K562 (cell line): ENCODE measurements at regions not wholly inside any gene's neighbourhood (a gene's known extent, or its start where the extent isn't known, plus 50 kb on each side); places are given as distances from the start of the nearest gene placed in this dataset.

ENCODE experiments used
- ATAC-seq: fragments of 200-7000 bp; cut with Tn5 transposase; 3 replicates; pipeline ENCODE4 v1.9.1; 2020; ENCODE audit warnings: moderate library complexity
- BruUV-seq: library from RNA; stranded (reverse); fragments of 400-500 nt; replicated peaks from 2 replicates; lab custom pipeline; 2021; lab: Mats Ljungman, UMichigan
- CTCF ChIA-PET: fragments of 300-600 bp; formaldehyde crosslinking; extraction: SDS; loops from one replicate; lab custom pipeline; 2021; ENCODE audit warnings: low intra/inter-chr PET ratio; lab: Yijun Ruan, JAX
- POLR2A ChIA-PET: fragments of 300-600, 350-650 bp; sonication (Branson Sonifier 250); formaldehyde crosslinking; extraction: SDS; loops from one replicate; lab custom pipeline; 2021; ENCODE audit warnings: antibody characterized with exemption, inconsistent platforms; lab: Yijun Ruan, JAX
- DNase-seq, 4 experiments: peaks; one replicate each; pipeline versions ENCODE4 v3.0.0 to v3.0.0-alpha.2; 2011 to 2018; ENCODE audit warnings: low spot score in 3 of 4, mixed read lengths in 3 of 4; ENCODE audit errors: extremely low read depth in 1 of 4
- FAIRE-seq: peaks from 2 replicates; lab custom pipeline; 2011; peaks lifted over from hg19 to GRCh38; lab: Jason Lieb, UNC
- H2AFZ ChIP-seq: 2 replicates; pipeline ENCODE4 v1.6.0; 2011; ENCODE audit warnings: low read depth, low read length, control low read depth, inconsistent platforms
- H3K27ac ChIP-seq: fragments of 200-600 bp; 3 replicates; pipeline ENCODE4 v1.8.0; 2011; ENCODE audit warnings: low read depth, mild to moderate bottlenecking, control low read depth, inconsistent platforms, low read length, moderate library complexity, mixed read lengths; ENCODE audit errors: extremely low read depth
- H3K27me3 ChIP-seq, 2 experiments: fragments of 300-600 bp in 1 of 2; 2 replicates in 1 of 2; 3 replicates in 1 of 2; pipeline versions ENCODE4 v1.6.0 to v1.8.0; 2011; ENCODE audit warnings: inconsistent platforms in 2 of 2, low read length in 2 of 2, mild to moderate bottlenecking in 1 of 2, mixed read lengths in 1 of 2, moderate library complexity in 1 of 2; ENCODE audit not compliant: control insufficient read depth in 2 of 2, insufficient read depth in 2 of 2
- H3K36me3 ChIP-seq: fragments of 300-600 bp; 3 replicates; pipeline ENCODE4 v1.8.0; 2011; ENCODE audit warnings: mild to moderate bottlenecking, low read length, inconsistent platforms; ENCODE audit not compliant: control insufficient read depth, insufficient read depth
- H3K4me1 ChIP-seq, 2 experiments: fragments of 200-600 bp in 1 of 2; replicated peaks in 1 of 2; 2 replicates in 1 of 2; 3 replicates in 1 of 2; pipeline versions ENCODE4 v1.5.1 to v1.8.0; 2011; ENCODE audit warnings: inconsistent platforms in 2 of 2, low read length in 2 of 2, mild to moderate bottlenecking in 1 of 2, mixed read lengths in 1 of 2, moderate library complexity in 1 of 2; ENCODE audit not compliant: control insufficient read depth in 2 of 2, insufficient read depth in 2 of 2
- H3K4me2 ChIP-seq: 2 replicates; pipeline ENCODE4 v1.6.1; 2011; ENCODE audit warnings: low read length, control low read depth, inconsistent platforms, mixed read lengths; ENCODE audit not compliant: insufficient read depth
- H3K4me3 ChIP-seq: fragments of 200-600 bp; sonication (generic), shearing (Covaris generic); 2 replicates; pipeline ENCODE4 v1.5.1; 2016; ENCODE audit warnings: control low read depth, inconsistent platforms
- H3K79me2 ChIP-seq: fragments of 200-600 bp; 3 replicates; pipeline ENCODE4 v1.8.0; 2011; ENCODE audit warnings: low read length, inconsistent platforms; ENCODE audit not compliant: control insufficient read depth, insufficient read depth
- H3K9ac ChIP-seq, 2 experiments: 2 replicates each; pipeline versions ENCODE4 v1.6.0 to v1.6.1; 2011; ENCODE audit warnings: low read depth in 2 of 2, low read length in 2 of 2, control low read depth in 1 of 2, inconsistent platforms in 1 of 2, mild to moderate bottlenecking in 1 of 2, mixed read lengths in 1 of 2; ENCODE audit not compliant: insufficient read depth in 1 of 2
- H3K9me1 ChIP-seq: one replicate; pipeline ENCODE4 v1.6.0; 2011; ENCODE audit warnings: inconsistent platforms, mild to moderate bottlenecking, low read length, moderate library complexity; ENCODE audit not compliant: control insufficient read depth, insufficient read depth
- H3K9me3 ChIP-seq: replicated peaks from 2 replicates; pipeline ENCODE4 v1.5.1; 2011; ENCODE audit warnings: low read depth, low read length, inconsistent platforms; ENCODE audit not compliant: control insufficient read depth, insufficient read depth
- H4K20me1 ChIP-seq: replicated peaks from 2 replicates; pipeline ENCODE4 v1.6.1; 2011; ENCODE audit warnings: low read length, inconsistent platforms, mixed read lengths; ENCODE audit not compliant: control insufficient read depth, insufficient read depth
- ILF3 ChIP-seq: fragments of 450-650 bp; IDR thresholded peaks from 2 replicates; pipeline ENCODE4 v1.6.1; 2018; ENCODE audit warnings: antibody characterized with exemption, mild to moderate bottlenecking, moderate library complexity, borderline replicate concordance
- IRF2 ChIP-seq: sonication (generic); formaldehyde crosslinking; IDR thresholded peaks from 2 replicates; pipeline ENCODE4 v1.8.1; 2022; ENCODE audit warnings: mild to moderate bottlenecking, missing genetic modification reagents
- JUND ChIP-seq, 2 experiments: IDR thresholded peaks; 2 replicates in 1 of 2; 3 replicates in 1 of 2; pipeline ENCODE4 v1.6.1; 2011; ENCODE audit warnings: borderline replicate concordance in 2 of 2, low read depth in 2 of 2, low read length in 2 of 2, improper control_type of control experiment in 1 of 2, missing biosample characterization in 1 of 2, missing genetic modification characterization in 1 of 2, missing genetic modification reagents in 1 of 2
- MCM5 ChIP-seq: fragments of 450-650 bp; IDR thresholded peaks from 2 replicates; pipeline ENCODE4 v1.6.1; 2016; ENCODE audit warnings: low read depth
- NR2C1 ChIP-seq, 2 experiments: fragments of 450-650 bp; IDR thresholded peaks; 2 replicates each; pipeline ENCODE4 v1.6.1; 2017; ENCODE audit warnings: mild to moderate bottlenecking in 2 of 2, antibody characterized with exemption in 1 of 2, inconsistent platforms in 1 of 2, missing compliant biosample characterization in 1 of 2, missing genetic modification characterization in 1 of 2
- POU5F1 ChIP-seq: fragments of 150-350 bp; IDR thresholded peaks from 2 replicates; pipeline ENCODE4 v1.6.1; 2014; ENCODE audit warnings: borderline replicate concordance, low read length, low read depth, mild to moderate bottlenecking; ENCODE audit not compliant: partially characterized antibody
- TRIM25 ChIP-seq: fragments of 450-650 bp; IDR thresholded peaks from 2 replicates; pipeline ENCODE4 v1.7.0; 2016; ENCODE audit warnings: borderline replicate concordance
- XRCC5 ChIP-seq: fragments of 200-400 bp; formaldehyde crosslinking; IDR thresholded peaks from 2 replicates; pipeline ENCODE4 v1.6.1; 2017; ENCODE audit warnings: low read depth, mild to moderate bottlenecking, low read length
- ZBTB7A ChIP-seq: IDR thresholded peaks from 2 replicates; pipeline ENCODE4 v1.6.1; 2011; ENCODE audit warnings: low read depth, mild to moderate bottlenecking, low read length, moderate library complexity, borderline replicate concordance; ENCODE audit not compliant: control insufficient read depth
- ZKSCAN3 ChIP-seq: fragments of 250-450 bp; sonication (Bioruptor Pico); IDR thresholded peaks from 2 replicates; pipeline ENCODE4 v1.4.0; 2020
- ZKSCAN8 ChIP-seq: fragments of 200-800 bp; sonication (Bioruptor generic); IDR thresholded peaks from 2 replicates; pipeline ENCODE4 v1.6.1; 2016; ENCODE audit warnings: missing genetic modification characterization, missing compliant biosample characterization
- WGBS: fragments of 100-300 bp; shearing (Covaris generic); methylation state at CpG from one replicate; pipeline ENCODE4 v1.1.6; 2016; ENCODE audit warnings: low coverage, mixed read lengths; ENCODE audit not compliant: insufficient coverage; ENCODE audit errors: missing lambda C conversion rate; 5-methylcytosine and 5-hydroxymethylcytosine counted together
- in situ Hi-C: fragments of 300-500 bp; cut with MboI; formaldehyde crosslinking; loops from 4 replicates; pipeline ENCODE4 v1.15.0; 2018; ENCODE audit warnings: inconsistent platforms, mixed read lengths
- intact Hi-C: fragments of 100-400 bp; cut with micrococcal nuclease; formaldehyde crosslinking; loops from 2 replicates; pipeline ENCODE4 v1.14.2; 2022
- TF ChIP-seq, protein P1 (sequence below): fragments of 150-350 bp; IDR thresholded peaks from 2 replicates; pipeline ENCODE4 v1.6.1; 2014; ENCODE audit warnings: low read depth, mild to moderate bottlenecking, low read length, borderline replicate concordance
- TF ChIP-seq, protein P2 (sequence below): conservative IDR thresholded peaks from 2 replicates; pipeline ENCODE4 v1.6.1; 2011; ENCODE audit warnings: low read depth, mild to moderate bottlenecking, low read length; ENCODE audit not compliant: control insufficient read depth
- TF ChIP-seq, protein P3 (sequence below): fragments of 250-450 bp; sonication (Bioruptor Pico); IDR thresholded peaks from 2 replicates; pipeline ENCODE4 v1.4.0; 2020; ENCODE audit warnings: mild to moderate bottlenecking, moderate library complexity

DNA sequence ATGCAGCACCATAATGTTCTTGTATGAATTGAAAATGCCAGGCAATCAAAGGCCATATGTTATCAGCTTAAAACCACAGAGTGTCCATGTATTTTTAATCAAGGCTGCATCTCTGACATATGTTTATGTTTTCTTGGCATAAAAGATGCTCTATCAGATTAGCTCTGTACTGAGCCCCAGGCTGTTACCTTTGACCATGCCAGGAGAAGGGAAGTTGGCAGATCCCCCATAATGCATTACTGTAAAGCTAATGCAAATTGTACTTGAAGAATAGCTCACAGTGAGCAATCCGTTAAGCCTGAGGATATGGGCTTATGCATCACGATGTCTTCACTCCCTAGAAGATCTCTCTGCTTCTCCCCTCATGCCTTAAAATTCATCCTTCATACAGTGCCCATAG lies 414.4 kb downstream of the BRINP1 start:
- 0% methylated on average over 2 of the region's 2 CpGs for WGBS
- DNase-seq (no peak), FAIRE-seq (no peak), ATAC-seq (no peak)
- no peaks in the 10 kb centered on the region for H3K9me3 ChIP-seq
- no peak overlapping the region for H3K9ac ChIP-seq
- ChIA-PET POLR2A (no interaction called here), CTCF (no interaction called here)
- no peaks in the 10 kb centered on the region for H3K79me2 ChIP-seq
- H3K4me2 ChIP-seq, result no peak overlapping the region
- intact Hi-C loops, result loop anchor here (10.0 kb wide), 1 partner anchor 60 kb away; no protein-coding TSS in a partner anchor
- H4K20me1 ChIP-seq, result no peaks in the 10 kb centered on the region
- H3K9me1 ChIP-seq, result no peaks in the 10 kb centered on the region
- no peaks in the 10 kb centered on the region for H3K4me1 ChIP-seq
- no TSS peak for BruUV-seq
- no peaks in the 10 kb centered on the region for H3K36me3 ChIP-seq
- H2AFZ ChIP-seq, result no peak overlapping the region
- H3K4me3 ChIP-seq, result no peak overlapping the region
- H3K27me3 ChIP-seq, result no peaks in the 10 kb centered on the region
- in situ Hi-C loops, result no loop called here
- H3K27ac ChIP-seq, result no peak overlapping the region
- TF ChIP-seq XRCC5 (no peak), IRF2 (no peak), JUND (IDR thresholded peaks at IDR 0.05; ENCODE audit: borderline replicate concordance, low read depth, low read length) (no peak), JUND (tag; IDR thresholded peaks at IDR 0.05; ENCODE audit: borderline replicate concordance, low read depth, low read length) (no peak), NR2C1 (IDR thresholded peaks at IDR 0.05) (no peak), NR2C1 (tag; IDR thresholded peaks at IDR 0.05) (no peak), MCM5 (no peak), ZBTB7A (no peak), POU5F1 (no peak), TRIM25 (no peak), ZKSCAN3 (CRISPR knock-in tag) (no peak), ZKSCAN8 (CRISPR knock-in tag) (no peak), ILF3 (no peak)
- TF ChIP-seq, protein P1, sequence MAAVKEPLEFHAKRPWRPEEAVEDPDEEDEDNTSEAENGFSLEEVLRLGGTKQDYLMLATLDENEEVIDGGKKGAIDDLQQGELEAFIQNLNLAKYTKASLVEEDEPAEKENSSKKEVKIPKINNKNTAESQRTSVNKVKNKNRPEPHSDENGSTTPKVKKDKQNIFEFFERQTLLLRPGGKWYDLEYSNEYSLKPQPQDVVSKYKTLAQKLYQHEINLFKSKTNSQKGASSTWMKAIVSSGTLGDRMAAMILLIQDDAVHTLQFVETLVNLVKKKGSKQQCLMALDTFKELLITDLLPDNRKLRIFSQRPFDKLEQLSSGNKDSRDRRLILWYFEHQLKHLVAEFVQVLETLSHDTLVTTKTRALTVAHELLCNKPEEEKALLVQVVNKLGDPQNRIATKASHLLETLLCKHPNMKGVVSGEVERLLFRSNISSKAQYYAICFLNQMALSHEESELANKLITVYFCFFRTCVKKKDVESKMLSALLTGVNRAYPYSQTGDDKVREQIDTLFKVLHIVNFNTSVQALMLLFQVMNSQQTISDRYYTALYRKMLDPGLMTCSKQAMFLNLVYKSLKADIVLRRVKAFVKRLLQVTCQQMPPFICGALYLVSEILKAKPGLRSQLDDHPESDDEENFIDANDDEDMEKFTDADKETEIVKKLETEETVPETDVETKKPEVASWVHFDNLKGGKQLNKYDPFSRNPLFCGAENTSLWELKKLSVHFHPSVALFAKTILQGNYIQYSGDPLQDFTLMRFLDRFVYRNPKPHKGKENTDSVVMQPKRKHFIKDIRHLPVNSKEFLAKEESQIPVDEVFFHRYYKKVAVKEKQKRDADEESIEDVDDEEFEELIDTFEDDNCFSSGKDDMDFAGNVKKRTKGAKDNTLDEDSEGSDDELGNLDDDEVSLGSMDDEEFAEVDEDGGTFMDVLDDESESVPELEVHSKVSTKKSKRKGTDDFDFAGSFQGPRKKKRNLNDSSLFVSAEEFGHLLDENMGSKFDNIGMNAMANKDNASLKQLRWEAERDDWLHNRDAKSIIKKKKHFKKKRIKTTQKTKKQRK, result no peak
- TF ChIP-seq, protein P2, sequence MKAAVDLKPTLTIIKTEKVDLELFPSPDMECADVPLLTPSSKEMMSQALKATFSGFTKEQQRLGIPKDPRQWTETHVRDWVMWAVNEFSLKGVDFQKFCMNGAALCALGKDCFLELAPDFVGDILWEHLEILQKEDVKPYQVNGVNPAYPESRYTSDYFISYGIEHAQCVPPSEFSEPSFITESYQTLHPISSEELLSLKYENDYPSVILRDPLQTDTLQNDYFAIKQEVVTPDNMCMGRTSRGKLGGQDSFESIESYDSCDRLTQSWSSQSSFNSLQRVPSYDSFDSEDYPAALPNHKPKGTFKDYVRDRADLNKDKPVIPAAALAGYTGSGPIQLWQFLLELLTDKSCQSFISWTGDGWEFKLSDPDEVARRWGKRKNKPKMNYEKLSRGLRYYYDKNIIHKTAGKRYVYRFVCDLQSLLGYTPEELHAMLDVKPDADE, result no peak
- TF ChIP-seq, protein P3, sequence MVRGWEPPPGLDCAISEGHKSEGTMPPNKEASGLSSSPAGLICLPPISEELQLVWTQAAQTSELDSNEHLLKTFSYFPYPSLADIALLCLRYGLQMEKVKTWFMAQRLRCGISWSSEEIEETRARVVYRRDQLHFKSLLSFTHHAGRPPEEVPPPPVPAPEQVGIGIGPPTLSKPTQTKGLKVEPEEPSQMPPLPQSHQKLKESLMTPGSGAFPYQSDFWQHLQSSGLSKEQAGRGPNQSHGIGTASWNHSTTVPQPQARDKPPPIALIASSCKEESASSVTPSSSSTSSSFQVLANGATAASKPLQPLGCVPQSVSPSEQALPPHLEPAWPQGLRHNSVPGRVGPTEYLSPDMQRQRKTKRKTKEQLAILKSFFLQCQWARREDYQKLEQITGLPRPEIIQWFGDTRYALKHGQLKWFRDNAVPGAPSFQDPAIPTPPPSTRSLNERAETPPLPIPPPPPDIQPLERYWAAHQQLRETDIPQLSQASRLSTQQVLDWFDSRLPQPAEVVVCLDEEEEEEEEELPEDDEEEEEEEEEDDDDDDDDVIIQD (CRISPR knock-in tag), result no peak
